Stimulated activated naive B cell treated with anti-CD40 and anti-IgM and Interleukin-4, amounts not matched to agents 10 μg/mL and 1 μg/mL and 100 μg/mL, for 72 hours (primary cell): ENCODE measurements at regions not wholly inside any gene's neighbourhood (a gene's known extent, or its start where the extent isn't known, plus 50 kb on each side); places are given as distances from the start of the nearest gene placed in this dataset.
"Not testable (repeated sequence)": the region's sequence is repeated elsewhere in the genome, so short reads cannot be mapped to it uniquely, and the experiment has no call there.

Experiments
- ATAC-seq, 2 donors: fragments of 150-1000 bp; cut with Tn5 transposase; replicated peaks; 2 replicates each; pipeline ENCODE4 v1.10.0; 2021; ENCODE audit warnings: moderate library complexity in 1 of 2
- DNase-seq: peaks from one replicate; pipeline ENCODE4 v3.0.0; 2021
- H3K27ac Mint-ChIP-seq: one replicate; pipeline ENCODE4 v1.8.0; 2022; ENCODE audit warnings: mild to moderate bottlenecking, mixed read lengths
- H3K27me3 Mint-ChIP-seq, 2 donors: one replicate each; pipeline ENCODE4 v1.8.0; 2022; ENCODE audit warnings: mixed read lengths in 2 of 2
- H3K36me3 Mint-ChIP-seq, 2 donors: one replicate each; pipeline ENCODE4 v1.8.0; 2022; ENCODE audit warnings: mixed read lengths in 2 of 2, mild to moderate bottlenecking in 1 of 2
- H3K4me1 Mint-ChIP-seq, 2 donors: one replicate each; pipeline ENCODE4 v1.8.0; 2022; ENCODE audit warnings: mixed read lengths in 2 of 2, mild to moderate bottlenecking in 1 of 2
- H3K4me3 Mint-ChIP-seq, 2 donors: one replicate each; pipeline ENCODE4 v1.8.0; 2022; ENCODE audit warnings: mild to moderate bottlenecking in 2 of 2, mixed read lengths in 2 of 2, moderate library complexity in 1 of 2
- H3K9me3 Mint-ChIP-seq, 2 donors: one replicate each; pipeline ENCODE4 v1.8.0; 2022; ENCODE audit warnings: mixed read lengths in 2 of 2, mild to moderate bottlenecking in 1 of 2

- Mint-ChIP-seq H3K36me3 (no peaks in the 10 kb centered on the region), H3K9me3 (peaks cover 19 to 21% of the 10 kb centered on the region in 2 donors)
- ATAC-seq, result no peak
Observed at GRCh38 chr2:5150871-5151270, 541.3 kb upstream of the SOX11 start.

GRCh38 chr2:5164776-5165525, 527.2 kb upstream of the SOX11 start:
- Mint-ChIP-seq H3K4me3 (no peak overlapping the region), H3K27me3 (no peaks in the 10 kb centered on the region), H3K36me3 (no peaks in the 10 kb centered on the region), H3K4me1 (no peaks in the 10 kb centered on the region), H3K9me3 (peaks cover 3 to 6% of the 10 kb centered on the region in 2 donors), H3K27ac (no peak overlapping the region)
- ATAC-seq (no peak), DNase-seq (no peak)

More at GRCh38 chr2:5150871-5151270, 541.3 kb upstream of the SOX11 start:
- H3K27me3 Mint-ChIP-seq, result no peaks in the 10 kb centered on the region
- no peak overlapping the region for H3K27ac Mint-ChIP-seq
- DNase-seq, result no peak
- no peaks in the 10 kb centered on the region for H3K4me1 Mint-ChIP-seq
- no peak overlapping the region for H3K4me3 Mint-ChIP-seq

- Mint-ChIP-seq H3K27me3 (no peaks in the 10 kb centered on the region), H3K4me1 (no peaks in the 10 kb centered on the region), H3K4me3 (no peak overlapping the region), H3K9me3 (peaks cover 0 to 3% of the 10 kb centered on the region in 2 donors), H3K27ac (no peak overlapping the region), H3K36me3 (no peaks in the 10 kb centered on the region)
- ATAC-seq, result no peak
- DNase-seq, result no peak
Observed at GRCh38 chr2:5172923-5173322, 519.3 kb upstream of the SOX11 start.

- H3K9me3 Mint-ChIP-seq, result peaks cover 0 to 1% of the 10 kb centered on the region in 2 donors
- no peak for DNase-seq
Observed at GRCh38 chr2:5173876-5174535, 518.2 kb upstream of the SOX11 start.

GRCh38 chr2:5175231-5175630, 517.0 kb upstream of the SOX11 start:
- Mint-ChIP-seq H3K27me3 (no peaks in the 10 kb centered on the region), H3K4me3 (no peak overlapping the region), H3K4me1 (no peaks in the 10 kb centered on the region), H3K9me3 (peaks cover 0 to 1% of the 10 kb centered on the region in 2 donors), H3K27ac (no peak overlapping the region), H3K36me3 (no peaks in the 10 kb centered on the region)
- ATAC-seq, result no peak
- DNase-seq, result no peak

More at GRCh38 chr2:5173876-5174535, 518.2 kb upstream of the SOX11 start:
- ATAC-seq, result no peak
- H3K27me3 Mint-ChIP-seq, result no peaks in the 10 kb centered on the region
- H3K27ac Mint-ChIP-seq, result no peak overlapping the region
- no peak overlapping the region for H3K4me3 Mint-ChIP-seq
- no peaks in the 10 kb centered on the region for H3K36me3 Mint-ChIP-seq
- H3K4me1 Mint-ChIP-seq, result no peaks in the 10 kb centered on the region

- DNase-seq (no peak), ATAC-seq (no peak)
- H3K9me3 Mint-ChIP-seq, result peaks cover 0 to 5% of the 10 kb centered on the region in 2 donors
- no peak overlapping the region for H3K4me3 Mint-ChIP-seq
- no peaks in the 10 kb centered on the region for H3K4me1 Mint-ChIP-seq
- no peak overlapping the region for H3K27ac Mint-ChIP-seq
- H3K36me3 Mint-ChIP-seq, result no peaks in the 10 kb centered on the region
- no peaks in the 10 kb centered on the region for H3K27me3 Mint-ChIP-seq
Observed at GRCh38 chr2:5176764-5177163, 515.4 kb upstream of the SOX11 start.

- H3K4me3 Mint-ChIP-seq, result no peak overlapping the region
- H3K9me3 Mint-ChIP-seq, result peaks cover 0 to 6% of the 10 kb centered on the region in 2 donors
- H3K27me3 Mint-ChIP-seq, result no peaks in the 10 kb centered on the region
- no peaks in the 10 kb centered on the region for H3K4me1 Mint-ChIP-seq
- DNase-seq, result no peak
- H3K27ac Mint-ChIP-seq, result no peak overlapping the region
- H3K36me3 Mint-ChIP-seq, result no peaks in the 10 kb centered on the region
- no peak for ATAC-seq
Observed at GRCh38 chr2:5183031-5183430, 509.2 kb upstream of the SOX11 start.

- H3K9me3 Mint-ChIP-seq, result peaks cover 0 to 3% of the 10 kb centered on the region in 2 donors
- no peak for ATAC-seq
- no peak overlapping the region for H3K4me3 Mint-ChIP-seq
- no peaks in the 10 kb centered on the region for H3K36me3 Mint-ChIP-seq
- DNase-seq, result no peak
- H3K27ac Mint-ChIP-seq, result no peak overlapping the region
- H3K4me1 Mint-ChIP-seq, result no peaks in the 10 kb centered on the region
- H3K27me3 Mint-ChIP-seq, result no peaks in the 10 kb centered on the region
Observed at GRCh38 chr2:5187283-5187682, 504.9 kb upstream of the SOX11 start.

GRCh38 chr2:5188636-5189035, 503.5 kb upstream of the SOX11 start:
- no peaks in the 10 kb centered on the region for H3K4me1 Mint-ChIP-seq
- no peak overlapping the region for H3K27ac Mint-ChIP-seq
- ATAC-seq (no peak), DNase-seq (no peak)
- H3K27me3 Mint-ChIP-seq, result no peaks in the 10 kb centered on the region
- no peaks in the 10 kb centered on the region for H3K36me3 Mint-ChIP-seq
- no peak overlapping the region for H3K4me3 Mint-ChIP-seq
- H3K9me3 Mint-ChIP-seq, result peaks cover 0 to 4% of the 10 kb centered on the region in 2 donors

- Mint-ChIP-seq H3K36me3 (no peaks in the 10 kb centered on the region), H3K9me3 (peaks cover 0 to 4% of the 10 kb centered on the region in 2 donors), H3K27ac (no peak overlapping the region), H3K4me1 (no peaks in the 10 kb centered on the region), H3K4me3 (no peak overlapping the region), H3K27me3 (no peaks in the 10 kb centered on the region)
- ATAC-seq (no peak), DNase-seq (no peak)
Observed at GRCh38 chr2:5190023-5190422, 502.2 kb upstream of the SOX11 start.

GRCh38 chr2:5195636-5196035, 496.5 kb upstream of the SOX11 start:
- Mint-ChIP-seq H3K4me1 (no peaks in the 10 kb centered on the region), H3K27me3 (no peaks in the 10 kb centered on the region), H3K27ac (no peak overlapping the region), H3K36me3 (no peaks in the 10 kb centered on the region), H3K9me3 (peaks cover 0 to 4% of the 10 kb centered on the region in 2 donors), H3K4me3 (no peak overlapping the region)
- ATAC-seq, result no peak
- DNase-seq, result no peak

- no peaks in the 10 kb centered on the region for H3K27me3 Mint-ChIP-seq
- no peak overlapping the region for H3K27ac Mint-ChIP-seq
- H3K9me3 Mint-ChIP-seq, result peaks cover 0 to 2% of the 10 kb centered on the region in 2 donors
- DNase-seq (no peak), ATAC-seq (no peak)
- H3K4me1 Mint-ChIP-seq, result no peaks in the 10 kb centered on the region
- H3K4me3 Mint-ChIP-seq, result no peak overlapping the region
- no peaks in the 10 kb centered on the region for H3K36me3 Mint-ChIP-seq
Observed at GRCh38 chr2:5203134-5203755, 488.9 kb upstream of the SOX11 start.

- not testable (repeated sequence) for H3K4me3 Mint-ChIP-seq, H3K27ac Mint-ChIP-seq, H3K36me3 Mint-ChIP-seq, H3K4me1 Mint-ChIP-seq, DNase-seq, ATAC-seq, H3K9me3 Mint-ChIP-seq, H3K27me3 Mint-ChIP-seq
Observed at GRCh38 chr2:5206742-5207141, 485.4 kb upstream of the SOX11 start.

- Mint-ChIP-seq H3K9me3 (peaks cover 6 to 8% of the 10 kb centered on the region in 2 donors), H3K36me3 (no peaks in the 10 kb centered on the region), H3K4me3 (no peak overlapping the region), H3K27ac (no peak overlapping the region), H3K27me3 (no peaks in the 10 kb centered on the region), H3K4me1 (no peaks in the 10 kb centered on the region)
- ATAC-seq (no peak), DNase-seq (no peak)
Observed at GRCh38 chr2:5215989-5216607, 476.1 kb upstream of the SOX11 start.
